ENCODE measurements at regions not wholly inside any gene's neighbourhood (a gene's known extent, or its start where the extent isn't known, plus 50 kb on each side); places are given as distances from the start of the nearest gene placed in this dataset.

- intact Hi-C loops (cut with DNase I; ENCODE audit: low total_unique reads) (no loop called here), in situ Hi-C loops (cut with MboI; ENCODE audit: low sequenced_read_pairs in 4 of 4) (no loop called here)
- ATAC-seq (no peak), DNase-seq (no peak)
- H3K27me3 ChIP-seq: peaks cover 0 to 6% (median 3%) of the 10 kb centered on the region in 3 donors
- no peaks in the 10 kb centered on the region for H3K36me3 ChIP-seq
- no peak for TF ChIP-seq POLR2A (IDR thresholded peaks at IDR 0.05)
- TF ChIP-seq, protein P1, sequence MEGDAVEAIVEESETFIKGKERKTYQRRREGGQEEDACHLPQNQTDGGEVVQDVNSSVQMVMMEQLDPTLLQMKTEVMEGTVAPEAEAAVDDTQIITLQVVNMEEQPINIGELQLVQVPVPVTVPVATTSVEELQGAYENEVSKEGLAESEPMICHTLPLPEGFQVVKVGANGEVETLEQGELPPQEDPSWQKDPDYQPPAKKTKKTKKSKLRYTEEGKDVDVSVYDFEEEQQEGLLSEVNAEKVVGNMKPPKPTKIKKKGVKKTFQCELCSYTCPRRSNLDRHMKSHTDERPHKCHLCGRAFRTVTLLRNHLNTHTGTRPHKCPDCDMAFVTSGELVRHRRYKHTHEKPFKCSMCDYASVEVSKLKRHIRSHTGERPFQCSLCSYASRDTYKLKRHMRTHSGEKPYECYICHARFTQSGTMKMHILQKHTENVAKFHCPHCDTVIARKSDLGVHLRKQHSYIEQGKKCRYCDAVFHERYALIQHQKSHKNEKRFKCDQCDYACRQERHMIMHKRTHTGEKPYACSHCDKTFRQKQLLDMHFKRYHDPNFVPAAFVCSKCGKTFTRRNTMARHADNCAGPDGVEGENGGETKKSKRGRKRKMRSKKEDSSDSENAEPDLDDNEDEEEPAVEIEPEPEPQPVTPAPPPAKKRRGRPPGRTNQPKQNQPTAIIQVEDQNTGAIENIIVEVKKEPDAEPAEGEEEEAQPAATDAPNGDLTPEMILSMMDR (IDR thresholded peaks at IDR 0.05 in 4 of 5, conservative IDR thresholded peaks at IDR 0.05 in 1 of 5): no peak
- no peaks in the 10 kb centered on the region for H3K9me3 ChIP-seq
- H3K4me3 ChIP-seq: no peak overlapping the region
- H3K27ac ChIP-seq: no peak overlapping the region
- H3K4me1 ChIP-seq: no peaks in the 10 kb centered on the region
Observed at GRCh38 chr16:22633280-22633679, 122.6 kb downstream of the NPIPB5 start.

- no peaks in the 10 kb centered on the region for H3K4me1 ChIP-seq
- no peak overlapping the region for H3K4me3 ChIP-seq
- H3K27ac ChIP-seq: no peak overlapping the region
- DNase-seq (no peak), ATAC-seq (no peak)
- H3K9me3 ChIP-seq: no peaks in the 10 kb centered on the region
- intact Hi-C loops (cut with DNase I; ENCODE audit: low total_unique reads) (no loop called here), in situ Hi-C loops (cut with MboI; ENCODE audit: low sequenced_read_pairs in 4 of 4) (no loop called here)
- H3K27me3 ChIP-seq: peaks cover 0 to 6% (median 3%) of the 10 kb centered on the region in 3 donors
- TF ChIP-seq, protein P1 (IDR thresholded peaks at IDR 0.05 in 4 of 5, conservative IDR thresholded peaks at IDR 0.05 in 1 of 5): no peak
- no peak for TF ChIP-seq POLR2A (IDR thresholded peaks at IDR 0.05)
- no peaks in the 10 kb centered on the region for H3K36me3 ChIP-seq
Observed at GRCh38 chr16:22633799-22634198, 123.1 kb downstream of the NPIPB5 start.

GRCh38 chr16:22634954-22635353 is 124.3 kb downstream of the NPIPB5 start:
- H3K9me3 ChIP-seq: no peaks in the 10 kb centered on the region
- H3K27me3 ChIP-seq: peaks cover 0 to 6% (median 3%) of the 10 kb centered on the region in 3 donors
- DNase-seq (no peak), ATAC-seq (no peak)
- no peaks in the 10 kb centered on the region for H3K36me3 ChIP-seq
- intact Hi-C loops (cut with DNase I; ENCODE audit: low total_unique reads) (no loop called here), in situ Hi-C loops (cut with MboI; ENCODE audit: low sequenced_read_pairs in 4 of 4) (no loop called here)
- TF ChIP-seq POLR2A (IDR thresholded peaks at IDR 0.05): no peak
- TF ChIP-seq, protein P1 (IDR thresholded peaks at IDR 0.05 in 4 of 5, conservative IDR thresholded peaks at IDR 0.05 in 1 of 5): no peak
- H3K4me1 ChIP-seq: no peaks in the 10 kb centered on the region
- H3K4me3 ChIP-seq: no peak overlapping the region
- no peak overlapping the region for H3K27ac ChIP-seq

DNA sequence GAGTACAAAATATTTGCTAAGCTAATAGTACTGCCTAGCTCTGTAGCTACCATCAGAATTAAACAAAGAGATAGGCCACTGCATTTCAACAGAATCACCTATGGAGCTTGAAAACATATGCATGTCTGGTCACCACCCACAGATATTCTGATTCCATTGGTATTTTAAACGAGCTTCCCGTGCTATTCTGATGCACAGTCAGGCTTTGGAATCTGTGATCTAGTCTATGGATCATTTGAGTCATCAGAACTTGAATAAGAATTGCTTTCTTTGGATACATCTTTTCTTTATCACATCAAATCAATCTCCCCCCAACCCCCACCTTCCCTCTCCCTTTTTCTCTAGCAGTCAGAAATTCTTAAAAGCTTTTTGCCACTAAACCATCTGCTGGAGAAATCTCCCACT is 124.7 kb downstream of the NPIPB5 start:
- intact Hi-C loops (cut with DNase I; ENCODE audit: low total_unique reads) (no loop called here), in situ Hi-C loops (cut with MboI; ENCODE audit: low sequenced_read_pairs in 4 of 4) (no loop called here)
- peaks cover 0 to 6% (median 3%) of the 10 kb centered on the region in 3 donors for H3K27me3 ChIP-seq
- H3K27ac ChIP-seq: no peak overlapping the region
- TF ChIP-seq, protein P1 (IDR thresholded peaks at IDR 0.05 in 4 of 5, conservative IDR thresholded peaks at IDR 0.05 in 1 of 5): no peak
- no peak for TF ChIP-seq POLR2A (IDR thresholded peaks at IDR 0.05)
- no peaks in the 10 kb centered on the region for H3K36me3 ChIP-seq
- H3K4me3 ChIP-seq: no peak overlapping the region
- ATAC-seq (no peak), DNase-seq (no peak)
- no peaks in the 10 kb centered on the region for H3K4me1 ChIP-seq
- no peaks in the 10 kb centered on the region for H3K9me3 ChIP-seq

GRCh38 chr16:22635801-22636200 is 125.1 kb downstream of the NPIPB5 start:
- no peak for TF ChIP-seq POLR2A (IDR thresholded peaks at IDR 0.05)
- TF ChIP-seq, protein P1 (IDR thresholded peaks at IDR 0.05 in 4 of 5, conservative IDR thresholded peaks at IDR 0.05 in 1 of 5): no peak
- Histone ChIP-seq H3K4me1 (no peaks in the 10 kb centered on the region), H3K36me3 (no peaks in the 10 kb centered on the region), H3K4me3 (no peak overlapping the region), H3K9me3 (no peaks in the 10 kb centered on the region), H3K27me3 (peaks cover 0 to 6% (median 3%) of the 10 kb centered on the region in 3 donors), H3K27ac (no peak overlapping the region)
- ATAC-seq: no peak
- no peak for DNase-seq
- intact Hi-C loops (cut with DNase I; ENCODE audit: low total_unique reads): no loop called here
- in situ Hi-C loops (cut with MboI; ENCODE audit: low sequenced_read_pairs in 4 of 4): no loop called here

Measured in gastrocnemius medialis (tissue), 4 donors.